HEK293 (cell line): ENCODE measurements at regions not wholly inside any gene's neighbourhood (a gene's known extent, or its start where the extent isn't known, plus 50 kb on each side); places are given as distances from the start of the nearest gene placed in this dataset.
A peak's percentile ranks its signal among the peaks of the same experiment; 100 is the strongest.

ENCODE experiments used
- CTCF ChIA-PET: fragments of 350-600 bp; formaldehyde crosslinking; extraction: SDS; loops from one replicate; lab custom pipeline; 2021; ENCODE audit warnings: antibody characterized with exemption; lab: Yijun Ruan, JAX
- POLR2A ChIA-PET: fragments of 300-600 bp; formaldehyde crosslinking; extraction: SDS; loops from one replicate; lab custom pipeline; 2020; ENCODE audit warnings: antibody characterized with exemption, inconsistent platforms; lab: Yijun Ruan, JAX
- H3K27ac ChIP-seq: fragments of 200-500 bp; sonication (Bioruptor generic); 2 replicates; pipeline ENCODE4 v1.5.1; 2014; ENCODE audit warnings: low read depth, low read length, control low read depth, inconsistent platforms; ENCODE audit errors: extremely low read depth
- H3K36me3 ChIP-seq, 2 experiments: fragments of 200-500 bp in 1 of 2; sonication (Bioruptor generic) in 1 of 2; 1 replicate in 1 of 2; 2 replicates in 1 of 2; pipeline ENCODE4 v1.5.1; 2014 to 2017; ENCODE audit warnings: inconsistent platforms in 2 of 2, low read length in 2 of 2; ENCODE audit not compliant: control insufficient read depth in 2 of 2, insufficient read depth in 1 of 2
- H3K4me1 ChIP-seq: fragments of 200-500 bp; sonication (Bioruptor generic); 2 replicates; pipeline ENCODE4 v1.5.1; 2014; ENCODE audit warnings: mild to moderate bottlenecking, low read length, inconsistent platforms; ENCODE audit not compliant: control insufficient read depth, insufficient read depth
- H3K4me3 ChIP-seq: 2 replicates; pipeline ENCODE4 v1.5.1; 2011; ENCODE audit warnings: low read depth, mild to moderate bottlenecking, control low read depth, low read length, moderate library complexity
- H3K9me3 ChIP-seq: fragments of 200-500 bp; sonication (Bioruptor generic); 2 replicates; pipeline ENCODE4 v1.5.1; 2014; ENCODE audit warnings: low read depth, low read length, inconsistent platforms; ENCODE audit not compliant: control insufficient read depth, insufficient read depth
- KLF9 ChIP-seq: fragments of 450-650 bp; formaldehyde crosslinking; IDR thresholded peaks from 2 replicates; pipeline ENCODE4 v1.5.1; 2016; ENCODE audit warnings: missing biosample characterization, missing genetic modification characterization, low read depth
- PRDM1 ChIP-seq: fragments of 450-650 bp; formaldehyde crosslinking; IDR thresholded peaks from 2 replicates; pipeline ENCODE4; 2016; ENCODE audit warnings: missing biosample characterization, missing genetic modification characterization
- TRIM28 ChIP-seq: IDR thresholded peaks from 2 replicates; pipeline ENCODE4 v1.6.1; 2011; ENCODE audit warnings: low read length, control low read depth, borderline replicate concordance
- YY1 ChIP-seq: fragments of 450-650 bp; formaldehyde crosslinking; IDR thresholded peaks from 2 replicates; pipeline ENCODE4 v1.5.1; 2018; ENCODE audit warnings: missing biosample characterization, missing genetic modification characterization
- ZBTB20 ChIP-seq: fragments of 450-650 bp; formaldehyde crosslinking; IDR thresholded peaks from 2 replicates; pipeline ENCODE4 v1.5.1; 2016; ENCODE audit warnings: missing biosample characterization, missing genetic modification characterization
- ZNF174 ChIP-seq: fragments of 450-650 bp; formaldehyde crosslinking; IDR thresholded peaks from 2 replicates; pipeline ENCODE4 v1.5.0; 2017; ENCODE audit warnings: missing biosample characterization, mild to moderate bottlenecking, missing genetic modification characterization
- ZNF175 ChIP-seq: fragments of 450-650 bp; formaldehyde crosslinking; IDR thresholded peaks from 2 replicates; pipeline ENCODE4 v1.5.1; 2016; ENCODE audit warnings: missing biosample characterization, missing genetic modification characterization
- ZNF280D ChIP-seq: fragments of 450-650 bp; formaldehyde crosslinking; IDR thresholded peaks from 2 replicates; pipeline ENCODE4 v1.5.1; 2016; ENCODE audit warnings: missing biosample characterization, missing genetic modification characterization
- ZNF530 ChIP-seq: fragments of 450-650 bp; formaldehyde crosslinking; IDR thresholded peaks from 2 replicates; pipeline ENCODE4 v1.5.1; 2016; ENCODE audit warnings: low read depth, missing biosample characterization, missing genetic modification characterization
- ZNF561 ChIP-seq: fragments of 450-650 bp; IDR thresholded peaks from 2 replicates; pipeline ENCODE4 v1.5.1; 2018; ENCODE audit warnings: missing biosample characterization, missing genetic modification characterization, borderline replicate concordance
- ZNF571 ChIP-seq: fragments of 450-650 bp; formaldehyde crosslinking; IDR thresholded peaks from 2 replicates; pipeline ENCODE4 v1.5.0; 2017; ENCODE audit warnings: missing biosample characterization, missing genetic modification characterization
- ZNF621 ChIP-seq: fragments of 450-650 bp; formaldehyde crosslinking; IDR thresholded peaks from 2 replicates; pipeline ENCODE4 v1.5.1; 2017; ENCODE audit warnings: missing biosample characterization, missing genetic modification characterization
- ZNF704 ChIP-seq: fragments of 450-650 bp; formaldehyde crosslinking; IDR thresholded peaks from 2 replicates; pipeline ENCODE4 v1.5.1; 2016; ENCODE audit warnings: missing biosample characterization, missing genetic modification characterization
- TF ChIP-seq, protein P1 (sequence below): fragments of 450-650 bp; formaldehyde crosslinking; IDR thresholded peaks from 2 replicates; pipeline ENCODE4 v1.5.1; 2016; ENCODE audit warnings: missing biosample characterization, missing genetic modification characterization
- TF ChIP-seq, protein P2 (sequence below): fragments of 450-650 bp; formaldehyde crosslinking; optimal IDR thresholded peaks from 2 replicates; pipeline ENCODE3; 2016; ENCODE audit warnings: missing biosample characterization, mild to moderate bottlenecking, missing genetic modification characterization
- TF ChIP-seq, protein P3 (sequence below): fragments of 450-650 bp; formaldehyde crosslinking; IDR thresholded peaks from 2 replicates; pipeline ENCODE4 v1.5.1; 2016; ENCODE audit warnings: missing biosample characterization, missing genetic modification characterization, low read depth

GRCh38 chr3:70803319-70803718 lies 490.9 kb upstream of the MDFIC2 start (continued):
- no peak for TF ChIP-seq ZNF530 (tag by site-specific recombination)

DNA sequence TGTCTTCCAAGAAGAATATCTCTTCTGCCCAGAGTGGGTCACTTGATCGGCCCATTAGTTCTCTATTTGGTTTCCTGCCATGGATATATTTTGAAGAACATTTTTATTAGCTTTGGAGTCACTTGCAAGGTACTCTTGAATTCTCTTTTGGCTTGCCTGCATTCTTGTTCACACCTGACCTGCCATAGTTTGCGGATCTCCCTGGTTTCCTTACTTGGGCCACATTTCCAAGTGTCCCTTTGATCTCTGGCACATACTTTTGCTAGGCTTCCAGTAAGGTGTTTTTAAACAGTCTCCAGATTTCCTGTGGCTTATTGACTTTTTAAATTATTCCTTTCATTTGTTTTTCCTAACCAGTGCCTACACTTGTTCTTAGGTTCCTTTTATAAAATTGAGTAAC lies 488.5 kb upstream of the MDFIC2 start:
- CTCF ChIA-PET, result no interaction called here
- TF ChIP-seq PRDM1 (tag by site-specific recombination), result no peak
- no peak for TF ChIP-seq ZNF571
- TF ChIP-seq, protein P1, sequence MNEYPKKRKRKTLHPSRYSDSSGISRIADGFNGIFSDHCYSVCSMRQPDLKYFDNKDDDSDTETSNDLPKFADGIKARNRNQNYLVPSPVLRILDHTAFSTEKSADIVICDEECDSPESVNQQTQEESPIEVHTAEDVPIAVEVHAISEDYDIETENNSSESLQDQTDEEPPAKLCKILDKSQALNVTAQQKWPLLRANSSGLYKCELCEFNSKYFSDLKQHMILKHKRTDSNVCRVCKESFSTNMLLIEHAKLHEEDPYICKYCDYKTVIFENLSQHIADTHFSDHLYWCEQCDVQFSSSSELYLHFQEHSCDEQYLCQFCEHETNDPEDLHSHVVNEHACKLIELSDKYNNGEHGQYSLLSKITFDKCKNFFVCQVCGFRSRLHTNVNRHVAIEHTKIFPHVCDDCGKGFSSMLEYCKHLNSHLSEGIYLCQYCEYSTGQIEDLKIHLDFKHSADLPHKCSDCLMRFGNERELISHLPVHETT, result no peak
- TF ChIP-seq ZNF561 (tag by site-specific recombination), result no peak
- no peak for TF ChIP-seq ZNF175 (tag by site-specific recombination)
- TF ChIP-seq, protein P2, sequence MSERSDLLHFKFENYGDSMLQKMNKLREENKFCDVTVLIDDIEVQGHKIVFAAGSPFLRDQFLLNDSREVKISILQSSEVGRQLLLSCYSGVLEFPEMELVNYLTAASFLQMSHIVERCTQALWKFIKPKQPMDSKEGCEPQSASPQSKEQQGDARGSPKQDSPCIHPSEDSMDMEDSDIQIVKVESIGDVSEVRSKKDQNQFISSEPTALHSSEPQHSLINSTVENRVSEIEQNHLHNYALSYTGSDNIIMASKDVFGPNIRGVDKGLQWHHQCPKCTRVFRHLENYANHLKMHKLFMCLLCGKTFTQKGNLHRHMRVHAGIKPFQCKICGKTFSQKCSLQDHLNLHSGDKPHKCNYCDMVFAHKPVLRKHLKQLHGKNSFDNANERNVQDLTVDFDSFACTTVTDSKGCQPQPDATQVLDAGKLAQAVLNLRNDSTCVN, result no peak
- no peak for TF ChIP-seq ZNF174 (tag by site-specific recombination)
- TF ChIP-seq TRIM28, result no peak
- no peak for TF ChIP-seq YY1
- TF ChIP-seq ZNF621, result no peak
- TF ChIP-seq ZNF704 (tag by site-specific recombination), result no peak
- TF ChIP-seq ZNF280D (tag by site-specific recombination), result no peak
- TF ChIP-seq KLF9 (tag by site-specific recombination), result no peak
- Histone ChIP-seq H3K9me3 (no peaks in the 10 kb centered on the region), H3K4me1 (no peaks in the 10 kb centered on the region), H3K27ac (no peak overlapping the region), H3K4me3 (no peak overlapping the region), H3K36me3 (no peaks in the 10 kb centered on the region)
- POLR2A ChIA-PET, result no interaction called here

DNA sequence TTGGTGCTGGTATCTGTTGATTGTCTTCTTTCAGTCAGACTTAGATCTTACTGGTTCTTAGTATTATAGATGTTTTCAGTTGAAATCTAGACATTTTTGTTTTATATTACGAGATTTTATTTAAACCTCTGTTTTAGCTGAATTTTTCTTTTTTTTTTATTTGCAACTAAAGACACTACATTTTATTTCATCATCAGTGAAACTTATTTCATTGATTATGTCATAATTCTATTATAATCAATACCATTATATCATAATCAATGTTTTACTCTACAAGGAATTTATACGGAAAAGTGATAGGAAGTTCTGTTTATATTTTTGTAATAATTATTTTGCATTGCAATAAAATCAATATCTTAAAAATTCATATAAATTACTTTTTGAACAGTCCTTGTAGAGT lies 477.4 kb upstream of the MDFIC2 start:
- H3K36me3 ChIP-seq, result no peaks in the 10 kb centered on the region
- H3K4me1 ChIP-seq, result no peaks in the 10 kb centered on the region
- ChIA-PET CTCF (interaction anchor here (0.7 kb wide), 1 partner anchor 233 kb away, joined by 3 read pairs; no protein-coding TSS in a partner anchor), POLR2A (no interaction called here)
- no peak overlapping the region for H3K4me3 ChIP-seq
- no peak overlapping the region for H3K27ac ChIP-seq
- TF ChIP-seq ZBTB20 (tag by site-specific recombination) (no peak), ZNF621 (no peak)
- TF ChIP-seq, protein P3, sequence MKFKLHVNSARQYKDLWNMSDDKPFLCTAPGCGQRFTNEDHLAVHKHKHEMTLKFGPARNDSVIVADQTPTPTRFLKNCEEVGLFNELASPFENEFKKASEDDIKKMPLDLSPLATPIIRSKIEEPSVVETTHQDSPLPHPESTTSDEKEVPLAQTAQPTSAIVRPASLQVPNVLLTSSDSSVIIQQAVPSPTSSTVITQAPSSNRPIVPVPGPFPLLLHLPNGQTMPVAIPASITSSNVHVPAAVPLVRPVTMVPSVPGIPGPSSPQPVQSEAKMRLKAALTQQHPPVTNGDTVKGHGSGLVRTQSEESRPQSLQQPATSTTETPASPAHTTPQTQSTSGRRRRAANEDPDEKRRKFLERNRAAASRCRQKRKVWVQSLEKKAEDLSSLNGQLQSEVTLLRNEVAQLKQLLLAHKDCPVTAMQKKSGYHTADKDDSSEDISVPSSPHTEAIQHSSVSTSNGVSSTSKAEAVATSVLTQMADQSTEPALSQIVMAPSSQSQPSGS (tag by site-specific recombination), result peak; percentile 59; the same call in 1 of the 2 replicates
- H3K9me3 ChIP-seq, result no peaks in the 10 kb centered on the region
